GM06990 (cell line): ENCODE measurements at regions not wholly inside any gene's neighbourhood (a gene's known extent, or its start where the extent isn't known, plus 50 kb on each side); places are given as distances from the start of the nearest gene placed in this dataset.

Experiments
- DNase-seq: peaks from one replicate; pipeline ENCODE4 v3.0.0-alpha.2; 2011; ENCODE audit not compliant: insufficient read length; ENCODE audit errors: extremely low read depth
- H3K27me3 ChIP-seq: replicated peaks from 2 replicates; pipeline ENCODE4 v1.6.0; 2011; ENCODE audit warnings: low read length; ENCODE audit not compliant: control insufficient read depth, insufficient read depth
- H3K36me3 ChIP-seq: 2 replicates; pipeline ENCODE4 v1.5.1; 2011; ENCODE audit warnings: low read length; ENCODE audit not compliant: control insufficient read depth, insufficient read depth
- H3K4me3 ChIP-seq: replicated peaks from 2 replicates; pipeline ENCODE4 v1.5.1; 2011; ENCODE audit warnings: low read depth, mild to moderate bottlenecking, control low read depth, low read length
- CTCF ChIP-seq: IDR thresholded peaks from 2 replicates; pipeline ENCODE4 v1.5.1; 2011; ENCODE audit warnings: low read length, control low read depth, mild to moderate bottlenecking, inconsistent platforms; ENCODE audit not compliant: insufficient read depth, poor library complexity, severe bottlenecking

GRCh38 chr12:59076622-59077021, 156.3 kb upstream of the LRIG3 start:
- no peak overlapping the region for H3K4me3 ChIP-seq
- no peaks in the 10 kb centered on the region for H3K27me3 ChIP-seq
- no peaks in the 10 kb centered on the region for H3K36me3 ChIP-seq
- DNase-seq, result no peak
- no peak for TF ChIP-seq CTCF

GRCh38 chr12:59075968-59076490, 155.7 kb upstream of the LRIG3 start:
- Histone ChIP-seq H3K27me3 (no peaks in the 10 kb centered on the region), H3K36me3 (no peaks in the 10 kb centered on the region), H3K4me3 (no peak overlapping the region)
- DNase-seq, result no peak
- no peak for TF ChIP-seq CTCF

- TF ChIP-seq CTCF, result no peak
- no peaks in the 10 kb centered on the region for H3K36me3 ChIP-seq
- no peak overlapping the region for H3K4me3 ChIP-seq
- H3K27me3 ChIP-seq, result no peaks in the 10 kb centered on the region
- DNase-seq, result no peak
Observed at GRCh38 chr12:59075141-59075540, 154.8 kb upstream of the LRIG3 start.

GRCh38 chr12:59070322-59070933, 150.1 kb upstream of the LRIG3 start:
- no peaks in the 10 kb centered on the region for H3K27me3 ChIP-seq
- no peak for TF ChIP-seq CTCF
- H3K4me3 ChIP-seq, result no peak overlapping the region
- no peaks in the 10 kb centered on the region for H3K36me3 ChIP-seq
- no peak for DNase-seq

GRCh38 chr12:59069516-59069915, 149.2 kb upstream of the LRIG3 start:
- TF ChIP-seq CTCF, result no peak

GRCh38 chr12:59068436-59068835, 148.1 kb upstream of the LRIG3 start:
- Histone ChIP-seq H3K4me3 (no peak overlapping the region), H3K36me3 (no peaks in the 10 kb centered on the region), H3K27me3 (no peaks in the 10 kb centered on the region)
- no peak for TF ChIP-seq CTCF
- DNase-seq, result no peak

More at GRCh38 chr12:59069516-59069915, 149.2 kb upstream of the LRIG3 start:
- H3K4me3 ChIP-seq, result no peak overlapping the region
- H3K36me3 ChIP-seq, result no peaks in the 10 kb centered on the region
- no peak for DNase-seq
- no peaks in the 10 kb centered on the region for H3K27me3 ChIP-seq
